Stimulated activated CD4-positive, alpha-beta T cell treated with anti-CD3 and anti-CD28 coated beads, TNF-alpha, amount 100 ng/mL, for 24 hours (primary cell): ENCODE measurements at regions not wholly inside any gene's neighbourhood (a gene's known extent, or its start where the extent isn't known, plus 50 kb on each side); places are given as distances from the start of the nearest gene placed in this dataset.
"Not testable (repeated sequence)": the region's sequence is repeated elsewhere in the genome, so short reads cannot be mapped to it uniquely, and the experiment has no call there.

Experiments used
- DNase-seq, 3 experiments: peaks; one replicate each; pipeline ENCODE4 v3.0.0-alpha.2; 2020; ENCODE audit warnings: low read depth in 3 of 3

DNA sequence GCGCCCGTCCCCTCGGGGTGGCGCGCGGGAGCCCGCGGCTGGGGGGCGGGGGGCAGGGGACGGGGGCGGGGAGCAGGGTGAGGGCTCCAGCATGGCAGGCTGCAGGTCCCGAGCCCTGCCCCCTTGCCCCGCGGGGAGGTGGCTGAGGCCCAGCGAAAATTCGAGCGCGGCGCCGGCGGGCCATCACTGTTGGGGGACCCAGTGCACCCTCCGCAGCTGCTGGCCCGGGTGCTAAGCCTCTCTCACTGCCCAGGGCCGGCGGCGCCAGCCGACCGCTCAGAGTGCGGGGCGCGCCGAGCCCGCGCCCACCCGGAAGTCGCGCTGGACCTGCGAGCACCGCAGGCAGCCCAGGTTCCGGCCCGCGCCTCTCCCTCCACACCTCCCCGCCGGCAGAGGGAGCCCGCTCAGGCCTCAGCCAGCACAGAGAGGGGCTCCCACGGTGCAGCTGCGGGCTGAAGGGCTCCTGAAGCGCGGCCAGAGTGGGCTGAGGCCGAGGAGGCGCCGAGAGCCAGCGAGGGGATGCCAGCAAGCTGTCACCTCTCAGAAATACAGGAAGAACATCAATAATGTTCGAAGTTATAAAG, 290.8 kb upstream of the PRSS16 start:
- peak; percentile 67 to 83 (median 73) for DNase-seq

GRCh38 chr6:26957399-26958127, 289.9 kb upstream of the PRSS16 start:
- not testable (repeated sequence) for DNase-seq

DNA sequence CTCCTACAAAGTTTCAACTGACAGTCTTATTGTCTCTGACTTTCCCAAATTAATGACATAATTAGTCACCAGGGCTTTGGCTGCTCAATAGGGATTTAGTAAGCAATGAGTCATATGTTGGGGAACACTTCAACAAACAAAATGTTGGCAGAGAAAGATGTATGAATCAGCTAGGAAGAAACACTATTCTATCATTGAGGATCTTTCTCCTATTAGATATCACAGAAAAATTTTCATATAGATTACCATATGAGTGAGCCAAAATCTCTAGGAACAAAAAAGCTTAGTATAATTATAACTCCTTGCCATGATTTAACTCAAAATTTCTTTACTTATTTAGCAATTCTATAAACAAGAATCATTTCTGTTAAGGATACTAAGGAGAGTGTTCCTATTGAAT, 286.3 kb upstream of the PRSS16 start:
- DNase-seq = not testable (repeated sequence)

DNA sequence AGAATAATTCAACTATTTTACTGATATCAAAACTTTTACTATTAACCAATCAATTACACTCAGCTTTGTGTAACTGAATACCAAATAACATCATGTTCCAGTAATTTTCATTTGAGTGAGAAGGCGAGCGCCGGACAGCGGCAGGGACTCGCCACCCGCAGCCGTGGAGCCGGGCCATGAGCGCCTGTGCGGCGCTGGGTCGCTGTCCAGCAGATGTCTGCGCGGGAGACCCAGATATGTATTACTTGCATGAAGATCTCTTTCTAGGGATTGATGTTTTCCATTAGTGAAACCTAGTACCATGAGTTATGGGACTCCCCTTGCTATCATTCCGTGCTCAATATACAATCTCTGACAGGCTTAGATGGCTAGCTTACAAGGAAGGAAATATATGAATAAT, 245.1 kb upstream of the PRSS16 start:
- DNase-seq = no peak

DNA sequence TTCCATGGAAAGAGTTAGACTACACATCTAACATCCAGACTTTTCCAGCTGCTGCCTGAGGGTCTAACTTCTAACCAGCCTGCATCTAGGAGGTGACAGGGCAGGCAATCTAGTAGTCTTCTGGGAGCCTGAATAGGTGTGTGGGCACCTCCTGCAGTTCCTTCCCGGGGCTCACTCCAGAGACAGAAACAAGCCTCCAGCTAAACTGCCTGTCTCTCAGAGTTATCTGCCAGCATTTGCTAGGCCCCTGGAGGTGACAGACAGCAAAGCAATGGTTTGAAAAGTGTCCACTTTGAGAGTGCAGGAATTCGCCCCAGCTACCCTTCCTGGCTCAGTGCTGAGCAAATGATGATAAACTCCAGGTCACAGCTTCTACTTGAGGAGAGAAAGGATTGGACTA, 240.5 kb upstream of the PRSS16 start:
- DNase-seq = no peak

DNA sequence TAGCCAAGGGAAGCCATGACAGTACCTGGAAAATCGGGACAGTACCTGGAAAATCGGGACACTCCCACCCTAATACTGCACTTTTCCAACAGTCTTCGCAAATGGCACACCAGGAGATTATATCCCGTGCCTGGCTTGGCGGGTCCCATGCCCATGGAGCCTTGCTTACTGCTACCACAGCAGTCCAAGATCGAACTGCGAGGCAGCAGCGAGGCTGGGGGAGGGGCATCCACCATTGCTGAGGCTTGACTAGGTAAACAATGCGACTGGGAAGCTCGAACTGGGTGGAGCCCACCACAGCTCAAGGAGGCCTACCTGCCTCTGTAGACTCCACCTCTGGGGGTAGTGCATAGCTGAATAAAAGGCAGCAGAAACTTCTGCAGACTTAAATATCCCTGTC, 238.9 kb upstream of the PRSS16 start:
- not testable (repeated sequence) for DNase-seq

DNA sequence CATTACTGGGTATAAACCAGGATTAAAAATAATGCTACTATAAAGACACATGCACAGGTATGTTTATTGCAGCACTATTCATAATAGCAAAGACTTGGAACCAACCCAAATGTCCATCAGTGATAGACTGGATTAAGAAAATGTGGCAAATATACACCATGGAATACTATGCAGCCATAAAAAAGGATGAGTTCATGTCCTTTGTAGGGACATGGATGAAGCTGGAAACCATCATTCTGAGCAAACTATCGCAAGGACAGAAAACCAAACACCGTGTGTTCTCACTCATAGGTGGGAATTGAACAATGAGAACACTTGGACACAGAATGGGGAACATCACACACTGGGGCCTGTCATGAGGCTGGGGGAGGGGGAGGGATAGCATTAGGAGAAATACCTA, 233.4 kb upstream of the PRSS16 start:
- not testable (repeated sequence) for DNase-seq

- DNase-seq = no peak
Observed at GRCh38 chr6:27016689-27017088, 230.8 kb upstream of the PRSS16 start.

GRCh38 chr6:27018401-27018800, 229.1 kb upstream of the PRSS16 start:
- DNase-seq = not testable (repeated sequence)

DNA sequence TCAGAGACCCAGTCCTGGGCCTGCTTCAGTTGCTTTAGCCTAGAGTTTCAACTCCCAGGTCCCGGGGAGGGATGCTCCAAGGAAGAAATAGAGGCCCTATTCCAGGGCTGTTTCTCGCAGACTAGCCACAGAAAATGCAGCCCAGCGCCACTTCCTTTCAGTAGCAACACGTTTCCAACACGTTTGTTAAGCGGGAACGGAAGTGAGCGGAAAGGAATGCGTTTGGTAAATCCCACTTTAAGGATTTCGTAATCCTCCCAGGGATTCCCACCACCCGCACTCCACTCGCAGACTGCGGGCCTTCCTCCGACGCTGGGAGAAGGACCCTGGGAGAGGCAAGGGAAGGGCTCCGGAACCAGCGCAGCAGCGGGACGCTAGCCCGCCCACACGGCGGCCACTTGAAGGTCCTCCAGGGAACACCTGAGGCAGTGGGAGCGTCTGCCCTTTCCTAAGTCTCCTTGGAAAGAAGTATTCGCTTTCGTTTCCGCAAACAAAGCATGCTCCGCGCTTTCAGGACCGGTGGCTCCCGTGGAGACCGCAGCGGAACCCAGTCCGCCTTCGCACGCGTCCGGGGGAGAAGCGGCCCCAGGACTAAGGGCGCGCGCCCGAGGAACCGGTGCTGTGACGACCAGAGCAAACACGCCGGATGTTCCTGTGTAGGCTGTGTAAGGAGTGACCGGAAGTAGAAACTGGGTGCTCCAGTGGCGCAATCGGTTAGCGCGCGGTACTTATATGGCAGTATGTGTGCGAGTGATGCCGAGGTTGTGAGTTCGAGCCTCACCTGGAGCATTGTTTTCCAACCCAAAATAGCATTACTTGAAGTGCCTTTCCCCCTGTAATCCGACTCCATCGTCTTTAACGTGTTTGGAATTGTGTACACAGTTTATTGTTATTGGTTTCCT, 227.6 kb upstream of the PRSS16 start:
- peak in 2 of 3 experiments; percentile 44 to 69 for DNase-seq

GRCh38 chr6:27020553-27020880, 227.0 kb upstream of the PRSS16 start:
- DNase-seq = no peak

GRCh38 chr6:27023664-27024063, 223.8 kb upstream of the PRSS16 start:
- DNase-seq = no peak

GRCh38 chr6:27025351-27025750, 222.2 kb upstream of the PRSS16 start:
- no peak for DNase-seq

GRCh38 chr6:27026361-27026760, 221.1 kb upstream of the PRSS16 start:
- no peak for DNase-seq

- DNase-seq = no peak
Observed at GRCh38 chr6:27031302-27031701, 216.2 kb upstream of the PRSS16 start.

GRCh38 chr6:27038498-27038897, 209.0 kb upstream of the PRSS16 start:
- no peak for DNase-seq

DNA sequence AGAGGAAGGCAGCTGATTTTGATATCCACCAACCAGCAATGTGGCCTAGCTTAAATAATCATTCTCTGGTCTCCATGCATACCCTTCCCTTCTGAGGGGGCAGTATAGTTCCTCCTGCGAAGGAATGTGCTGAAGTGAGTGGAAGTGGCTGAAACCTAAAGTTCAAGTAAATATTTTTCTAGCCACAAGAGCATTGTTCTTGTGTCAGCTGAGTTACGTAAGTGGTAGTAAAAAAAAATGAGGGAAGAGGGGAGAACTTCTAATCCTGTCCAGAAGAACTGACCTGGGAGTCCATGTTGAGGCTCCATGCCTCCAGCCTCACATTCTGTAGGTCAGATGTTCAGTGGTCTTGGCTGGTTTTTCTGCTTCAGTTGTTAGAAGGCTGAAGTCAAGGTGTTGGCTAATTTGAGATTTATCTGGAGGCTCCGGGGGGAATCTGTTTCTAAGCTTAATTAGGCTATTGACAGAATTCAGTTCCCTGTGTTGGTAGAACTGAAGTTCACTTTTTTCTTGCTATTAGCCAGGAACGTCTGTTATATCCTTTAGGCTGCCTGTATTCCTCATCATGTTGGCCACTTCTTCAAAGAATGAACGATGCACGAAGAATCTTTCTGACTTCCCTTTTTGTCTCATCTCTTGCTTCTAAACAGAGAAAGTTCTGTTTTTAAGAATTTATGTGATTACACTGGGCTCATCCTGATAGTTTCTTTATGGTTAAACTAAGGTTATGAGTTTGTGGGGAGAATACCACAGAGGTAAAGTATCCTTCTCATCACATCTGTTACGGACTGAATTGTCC, 207.1 kb upstream of the PRSS16 start:
- no peak for DNase-seq

DNA sequence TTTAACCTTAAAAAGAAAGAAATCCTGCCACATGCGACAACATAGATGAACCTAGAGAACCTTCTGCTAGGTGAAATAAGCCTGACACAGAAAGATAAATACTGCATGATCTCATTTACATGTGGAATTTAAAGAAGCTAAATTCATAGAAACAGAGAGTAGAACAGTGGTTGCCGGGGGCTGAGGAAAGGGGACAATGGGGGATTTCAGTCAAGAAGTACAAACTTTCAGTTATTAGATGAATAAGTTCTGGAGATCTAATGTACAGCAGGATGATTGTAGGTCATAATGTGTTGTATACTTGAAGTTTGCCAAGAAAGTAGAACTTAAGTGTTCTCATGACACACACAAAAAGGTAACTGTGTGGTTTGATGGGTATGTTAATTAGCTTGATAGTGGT, 204.3 kb upstream of the PRSS16 start:
- no peak for DNase-seq

- DNase-seq = not testable (repeated sequence)
Observed at GRCh38 chr6:27045131-27045530, 202.4 kb upstream of the PRSS16 start.

- not testable (repeated sequence) for DNase-seq
Observed at GRCh38 chr6:27047725-27048124, 199.8 kb upstream of the PRSS16 start.

DNA sequence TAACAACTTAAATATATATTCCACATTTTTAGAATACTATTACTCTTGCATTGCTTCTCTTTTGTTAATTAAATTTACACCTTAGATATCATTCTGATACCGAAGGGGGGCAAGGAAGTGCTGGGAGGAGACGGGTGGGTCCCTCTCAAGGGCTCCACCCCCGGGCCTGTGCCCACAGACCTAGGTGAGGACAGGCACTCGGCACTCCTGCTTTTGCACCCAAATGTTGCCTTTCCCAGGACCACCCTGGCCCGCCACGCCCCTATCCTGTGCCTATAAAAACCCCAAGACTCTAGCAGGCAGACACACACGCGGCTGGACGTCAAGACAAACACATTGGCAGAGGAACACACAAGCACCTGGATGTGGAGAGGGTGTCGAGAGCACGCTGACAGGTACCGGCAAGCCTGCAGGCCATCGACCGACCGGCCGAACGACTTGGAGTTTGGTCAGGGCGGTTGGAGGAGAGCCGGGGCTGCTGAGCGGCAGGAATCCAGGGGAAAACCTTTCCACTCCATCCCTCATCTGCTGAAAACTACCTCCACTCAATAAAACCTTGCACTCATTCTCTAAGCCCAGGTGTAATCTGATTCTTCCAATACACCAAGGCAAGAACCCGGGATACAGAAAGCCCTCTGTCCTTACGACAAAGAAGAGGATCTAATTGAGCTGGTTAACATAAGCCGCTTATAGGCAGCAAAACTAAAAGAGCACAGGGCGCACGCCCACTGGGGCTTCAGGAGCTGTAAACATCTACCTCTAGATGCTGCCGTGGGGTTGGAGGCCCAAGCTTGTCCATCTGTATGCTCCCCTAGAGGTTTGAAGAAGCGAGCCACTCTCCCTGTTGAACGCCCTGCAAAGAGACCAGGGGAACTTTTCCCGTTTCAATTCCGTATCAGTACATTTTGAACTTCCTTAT, 197.4 kb upstream of the PRSS16 start:
- no peak for DNase-seq
